GM19328 (cell line): ENCODE measurements at regions not wholly inside any gene's neighbourhood (a gene's known extent, or its start where the extent isn't known, plus 50 kb on each side); places are given as distances from the start of the nearest gene placed in this dataset.

ENCODE experiments used
- ATAC-seq: cut with Tn5 transposase; IDR thresholded peaks from one replicate; pipeline ENCODE4 v1.9.1; 2021; ENCODE audit warnings: mild to moderate bottlenecking, moderate library complexity; ENCODE audit not compliant: unreplicated experiment

- no peak for ATAC-seq
These were observed 317.1 kb downstream of the BMP7 start for GRCh38 chr20:56949318-56949717.

- no peak for ATAC-seq
These were observed 314.0 kb downstream of the BMP7 start for GRCh38 chr20:56952258-56953047.

GRCh38 chr20:56953048-56953586, 313.3 kb downstream of the BMP7 start:
- no peak for ATAC-seq

- ATAC-seq, result no peak
These were observed 311.6 kb downstream of the BMP7 start for GRCh38 chr20:56954797-56955196.

- ATAC-seq, result no peak
These were observed 310.8 kb downstream of the BMP7 start for GRCh38 chr20:56955680-56956079.

GRCh38 chr20:56956534-56956933, 309.9 kb downstream of the BMP7 start:
- ATAC-seq, result no peak

- no peak for ATAC-seq
These were observed 308.5 kb downstream of the BMP7 start for GRCh38 chr20:56957737-56958553.

- no peak for ATAC-seq
These were observed 301.5 kb downstream of the BMP7 start for GRCh38 chr20:56964901-56965300.

- no peak for ATAC-seq
These were observed 298.5 kb downstream of the BMP7 start for GRCh38 chr20:56967916-56968315.

- no peak for ATAC-seq
These were observed 297.9 kb downstream of the BMP7 start for GRCh38 chr20:56968376-56969048.

GRCh38 chr20:56974499-56975250, 291.8 kb downstream of the BMP7 start:
- ATAC-seq, result no peak

GRCh38 chr20:56975838-56976237, 290.6 kb downstream of the BMP7 start:
- ATAC-seq, result no peak

- ATAC-seq, result no peak
These were observed 290.1 kb downstream of the BMP7 start for GRCh38 chr20:56976336-56976735.

- ATAC-seq, result no peak
These were observed 288.0 kb downstream of the BMP7 start for GRCh38 chr20:56978475-56978874.

GRCh38 chr20:56979125-56979524, 287.3 kb downstream of the BMP7 start:
- no peak for ATAC-seq

GRCh38 chr20:56981301-56981700, 285.1 kb downstream of the BMP7 start:
- ATAC-seq, result no peak

GRCh38 chr20:56983813-56984212, 282.6 kb downstream of the BMP7 start:
- no peak for ATAC-seq

- no peak for ATAC-seq
These were observed 281.3 kb downstream of the BMP7 start for GRCh38 chr20:56985066-56985685.

- ATAC-seq, result no peak
These were observed 280.0 kb downstream of the BMP7 start for GRCh38 chr20:56986476-56986875.
